ENCODE measurements at regions not wholly inside any gene's neighbourhood (a gene's known extent, or its start where the extent isn't known, plus 50 kb on each side); places are given as distances from the start of the nearest gene placed in this dataset.

GRCh38 chr4:147175460-147176025, 229.9 kb upstream of the TTC29 start:
- no peak for TF ChIP-seq CTCF (conservative IDR thresholded peaks at IDR 0.05)
- no peak for TF ChIP-seq ZFX (IDR thresholded peaks at IDR 0.05)
